Stimulated activated naive CD8-positive, alpha-beta T cell treated with anti-CD3 and anti-CD28 coated beads, Interleukin-15, amount 100 ng/mL, for 72 hours (primary cell): ENCODE measurements at regions not wholly inside any gene's neighbourhood (a gene's known extent, or its start where the extent isn't known, plus 50 kb on each side); places are given as distances from the start of the nearest gene placed in this dataset.
A peak's percentile ranks its signal among the peaks of the same experiment; 100 is the strongest.

Experiments
- ATAC-seq: fragments of 150-1000 bp; cut with Tn5 transposase; 2 replicates; pipeline ENCODE4 v1.10.0; 2021; ENCODE audit warnings: mild to moderate bottlenecking, moderate library complexity
- DNase-seq, 2 donors: peaks; one replicate each; pipeline ENCODE4 v3.0.0; 2021 to 2022
- H3K27ac Mint-ChIP-seq, 2 donors: one replicate each; pipeline ENCODE4 v1.8.0; 2022; ENCODE audit warnings: mild to moderate bottlenecking in 2 of 2, mixed read lengths in 2 of 2, moderate library complexity in 2 of 2
- H3K27me3 Mint-ChIP-seq: one replicate; pipeline ENCODE4 v1.8.0; 2022; ENCODE audit warnings: mixed read lengths
- H3K4me1 Mint-ChIP-seq: one replicate; pipeline ENCODE4 v1.8.0; 2022; ENCODE audit warnings: mild to moderate bottlenecking, mixed read lengths
- H3K4me3 Mint-ChIP-seq, 2 donors: one replicate each; pipeline ENCODE4 v1.8.0; 2022; ENCODE audit warnings: mild to moderate bottlenecking in 2 of 2, mixed read lengths in 2 of 2, moderate library complexity in 1 of 2
- H3K9me3 Mint-ChIP-seq, 2 donors: one replicate each; pipeline ENCODE4 v1.8.0; 2022; ENCODE audit warnings: mixed read lengths in 2 of 2

DNA sequence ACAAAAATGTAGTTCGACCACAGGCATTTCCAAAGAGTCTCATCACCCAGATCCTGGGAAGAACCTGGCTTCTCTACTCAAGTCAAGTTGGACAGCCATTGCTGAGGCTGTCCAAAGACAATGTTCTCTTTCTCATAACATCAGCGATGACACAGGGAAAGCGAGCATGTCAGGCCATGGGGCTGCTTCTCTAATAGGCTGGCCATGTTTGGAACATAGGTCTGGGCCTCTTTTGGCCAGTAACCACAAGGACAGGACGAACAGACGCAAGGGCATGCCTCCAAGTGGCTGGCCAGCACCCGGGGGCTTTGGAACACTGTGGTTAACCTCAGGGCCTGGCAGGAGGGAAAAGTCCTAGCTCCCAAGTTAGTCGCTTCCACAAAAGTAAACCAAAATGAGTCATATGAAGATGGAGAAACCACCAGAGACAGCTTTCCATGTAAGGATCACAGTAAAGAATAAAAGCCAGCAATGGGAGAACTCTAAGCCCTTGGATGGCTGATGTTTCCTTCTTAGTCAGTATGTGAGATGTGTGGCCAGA is 80.6 kb upstream of the SLC44A3 start:
- Mint-ChIP-seq H3K9me3 (no peaks in the 10 kb centered on the region), H3K27me3 (peaks cover 12% of the 10 kb centered on the region), H3K27ac (no peak overlapping the region), H3K4me3 (no peak overlapping the region), H3K4me1 (peaks cover 14% of the 10 kb centered on the region)
- ATAC-seq (no peak), DNase-seq (no peak)

DNA sequence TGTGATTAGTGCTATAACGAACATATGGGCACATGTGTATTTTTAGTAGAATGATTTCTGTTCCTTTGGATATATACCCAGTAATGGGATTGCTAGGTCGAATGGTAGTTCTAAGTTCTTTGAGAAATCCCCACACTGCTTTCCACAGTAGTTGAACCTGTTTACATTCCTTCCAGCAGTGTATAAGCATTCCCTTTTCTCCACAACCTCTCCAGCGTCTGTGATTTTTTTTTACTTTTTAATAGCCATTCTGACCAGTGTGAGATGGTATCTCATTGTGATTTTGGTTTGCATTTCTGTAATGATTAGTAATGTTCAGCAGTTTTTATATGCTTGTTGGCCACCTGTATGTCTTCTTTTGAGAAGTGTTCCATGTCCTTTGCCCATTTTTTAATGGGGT is 81.8 kb upstream of the SLC44A3 start:
- H3K27ac Mint-ChIP-seq, result no peak overlapping the region

DNA sequence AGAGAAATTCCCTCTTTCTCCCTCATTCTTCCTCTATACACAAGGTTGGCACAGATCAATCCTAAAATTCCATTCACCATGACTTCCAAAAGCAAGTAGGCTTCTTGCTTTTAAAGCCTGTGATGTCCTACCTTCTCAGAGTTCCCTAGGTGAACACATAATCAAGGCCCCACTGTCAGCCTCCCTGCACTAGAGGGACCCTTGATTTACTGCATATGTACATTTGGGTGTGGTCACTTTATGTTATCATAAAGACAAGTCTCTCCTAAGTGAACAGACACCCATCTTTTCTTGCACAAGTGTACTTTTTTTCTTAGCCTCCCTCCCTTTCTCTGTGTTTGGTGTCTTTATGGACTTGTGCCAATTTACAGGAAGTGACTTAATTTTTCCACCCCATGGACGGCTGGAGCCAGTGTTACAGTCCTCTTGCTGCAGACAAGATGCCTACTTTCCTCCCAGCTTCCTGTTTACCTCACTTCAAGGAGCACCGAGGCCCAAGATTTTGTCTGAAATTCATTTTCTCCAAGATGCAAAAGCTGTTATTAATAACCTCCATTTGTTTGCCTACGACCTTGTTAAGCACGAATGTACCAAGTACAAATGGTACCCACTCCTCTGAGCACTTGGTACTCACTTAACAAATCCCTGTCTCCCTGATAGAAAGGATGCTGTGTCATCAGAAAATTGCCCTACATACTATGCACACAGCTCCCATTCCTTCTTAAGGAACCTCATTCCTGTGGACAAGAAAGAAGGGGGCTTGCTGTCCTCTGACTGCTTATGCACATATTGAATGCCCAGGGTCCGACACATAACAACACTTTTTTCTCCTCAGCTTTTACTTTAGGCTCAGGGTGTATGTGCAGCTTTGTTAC is 82.8 kb upstream of the SLC44A3 start:
- Mint-ChIP-seq H3K27me3 (peaks cover 24% of the 10 kb centered on the region), H3K4me3 (no peak overlapping the region), H3K9me3 (no peaks in the 10 kb centered on the region), H3K27ac (peak overlapping the region in 1 of 2 donors; percentile 14), H3K4me1 (peaks cover 14% of the 10 kb centered on the region)
- ATAC-seq (no peak), DNase-seq (no peak)

More for the DNA sequence above, 81.8 kb upstream of the SLC44A3 start:
- no peak overlapping the region for H3K4me3 Mint-ChIP-seq
- peaks cover 14% of the 10 kb centered on the region for H3K4me1 Mint-ChIP-seq
- peaks cover 14% of the 10 kb centered on the region for H3K27me3 Mint-ChIP-seq
- DNase-seq, result no peak
- no peaks in the 10 kb centered on the region for H3K9me3 Mint-ChIP-seq
- no peak for ATAC-seq

DNA sequence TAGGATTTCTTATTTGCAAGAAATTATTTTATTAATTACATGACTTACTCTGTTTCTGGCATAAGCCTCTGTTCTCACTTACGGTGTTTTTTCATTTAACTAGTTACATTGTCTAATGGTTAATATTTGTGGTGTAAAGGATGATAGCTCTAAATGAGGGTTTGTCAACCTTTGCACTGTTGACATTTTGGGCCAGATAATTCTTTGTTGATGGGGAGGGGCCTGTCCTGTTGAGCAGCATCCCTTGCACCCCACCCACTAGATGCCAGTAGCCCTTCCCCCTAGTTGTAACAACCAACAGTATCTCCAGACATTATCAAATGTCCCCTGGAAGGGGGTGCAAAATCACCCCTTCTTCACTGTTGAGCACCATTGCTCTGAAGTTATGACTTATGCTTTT is 83.6 kb upstream of the SLC44A3 start:
- DNase-seq, result no peak

DNA sequence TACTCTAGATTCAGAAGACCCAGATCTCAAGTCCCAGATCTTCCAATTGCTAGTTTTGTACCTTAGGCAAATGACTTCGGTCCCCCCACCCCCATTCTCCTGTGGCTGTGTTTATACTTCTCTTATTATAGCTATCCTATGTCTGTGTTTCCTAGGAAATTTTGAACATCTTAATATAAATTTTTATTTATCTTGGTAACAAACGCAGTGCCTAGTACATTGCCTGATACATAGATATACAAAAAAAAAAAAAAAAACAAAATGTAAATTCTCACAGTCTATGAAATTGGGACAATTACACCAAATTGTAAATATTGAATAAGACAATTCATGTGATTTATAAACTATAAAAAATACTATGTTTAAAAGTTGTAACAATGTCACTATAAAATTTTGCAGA is 84.1 kb upstream of the SLC44A3 start:
- ATAC-seq (no peak), DNase-seq (no peak)
- Mint-ChIP-seq H3K27ac (no peak overlapping the region), H3K4me3 (no peak overlapping the region), H3K4me1 (peaks cover 7% of the 10 kb centered on the region), H3K27me3 (peaks cover 36% of the 10 kb centered on the region), H3K9me3 (no peaks in the 10 kb centered on the region)

More for the DNA sequence above, 83.6 kb upstream of the SLC44A3 start:
- H3K27me3 Mint-ChIP-seq, result peaks cover 32% of the 10 kb centered on the region
- no peaks in the 10 kb centered on the region for H3K9me3 Mint-ChIP-seq
- ATAC-seq, result no peak
- H3K4me3 Mint-ChIP-seq, result no peak overlapping the region
- H3K27ac Mint-ChIP-seq, result no peak overlapping the region
- H3K4me1 Mint-ChIP-seq, result peaks cover 10% of the 10 kb centered on the region

DNA sequence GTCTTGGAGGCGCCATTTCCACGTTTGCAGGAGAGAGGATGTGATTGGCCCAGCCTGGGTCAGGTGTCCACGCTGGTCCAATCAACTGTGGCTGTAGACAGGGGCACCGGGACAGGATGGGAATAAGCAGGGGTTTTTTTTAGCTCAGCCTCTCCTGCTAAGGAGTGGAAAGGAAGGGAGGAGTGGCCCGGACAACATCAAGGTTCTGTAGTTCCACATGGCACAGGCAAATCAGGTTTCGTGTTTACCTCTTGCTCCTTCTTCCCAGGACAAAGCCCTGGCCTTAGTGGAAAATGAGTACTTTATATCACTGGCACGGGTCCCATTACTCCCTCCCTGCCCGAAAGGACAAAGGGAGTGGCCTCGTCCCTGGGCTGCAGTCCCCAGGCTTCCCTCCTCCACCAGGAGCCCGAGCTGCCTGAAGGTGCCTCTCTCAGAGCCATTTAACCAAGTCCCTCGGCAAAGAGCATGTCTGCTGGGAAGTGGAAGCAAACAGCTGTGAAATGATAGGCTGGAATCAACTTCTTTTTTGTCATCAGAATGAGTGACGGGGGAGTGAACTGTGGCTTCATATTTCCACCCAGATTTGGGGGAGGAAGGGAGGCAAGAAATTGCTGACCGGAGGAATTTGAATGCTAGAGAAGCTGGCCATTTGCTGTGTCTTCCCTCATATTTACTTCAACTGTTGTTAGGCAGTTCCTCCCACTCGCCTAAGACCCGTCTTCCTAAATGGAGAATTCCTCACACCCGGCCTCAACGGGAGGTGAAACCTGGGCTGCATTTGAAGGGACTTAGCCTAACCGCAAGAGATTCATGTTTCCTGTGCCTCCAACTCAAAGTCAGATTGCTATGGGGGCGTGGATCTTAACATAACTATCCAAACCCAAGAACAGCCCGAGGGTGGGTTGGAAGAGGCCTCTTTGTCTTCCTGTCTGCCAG is 84.9 kb upstream of the SLC44A3 start:
- no peak overlapping the region for H3K27ac Mint-ChIP-seq
- no peak overlapping the region for H3K4me3 Mint-ChIP-seq
- no peak for ATAC-seq
- H3K9me3 Mint-ChIP-seq, result no peaks in the 10 kb centered on the region
- no peak for DNase-seq
- H3K4me1 Mint-ChIP-seq, result peaks cover 7% of the 10 kb centered on the region
- H3K27me3 Mint-ChIP-seq, result peaks cover 36% of the 10 kb centered on the region

DNA sequence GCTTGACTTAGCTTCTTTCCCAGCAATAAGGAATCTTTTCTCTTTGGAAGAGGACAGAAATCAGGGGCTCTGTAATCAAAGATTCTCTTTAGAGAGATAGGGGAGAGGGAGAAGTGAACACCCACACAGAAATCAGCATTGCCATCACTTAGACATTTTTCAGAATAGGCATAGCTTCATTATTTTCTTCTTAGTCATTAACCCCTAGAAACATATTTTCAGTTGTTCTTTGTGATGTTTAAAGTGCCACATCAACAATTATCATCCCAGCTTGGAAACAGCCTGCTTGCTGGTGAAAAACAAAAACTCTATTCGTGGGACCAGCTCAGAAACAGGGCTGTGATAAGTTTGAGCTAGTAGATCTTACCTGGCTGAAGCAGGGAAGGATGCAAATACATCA is 88.3 kb upstream of the SLC44A3 start:
- DNase-seq (no peak), ATAC-seq (no peak)
- Mint-ChIP-seq H3K27me3 (peaks cover 24% of the 10 kb centered on the region), H3K4me1 (peaks cover 7% of the 10 kb centered on the region), H3K9me3 (no peaks in the 10 kb centered on the region), H3K27ac (no peak overlapping the region), H3K4me3 (no peak overlapping the region)

DNA sequence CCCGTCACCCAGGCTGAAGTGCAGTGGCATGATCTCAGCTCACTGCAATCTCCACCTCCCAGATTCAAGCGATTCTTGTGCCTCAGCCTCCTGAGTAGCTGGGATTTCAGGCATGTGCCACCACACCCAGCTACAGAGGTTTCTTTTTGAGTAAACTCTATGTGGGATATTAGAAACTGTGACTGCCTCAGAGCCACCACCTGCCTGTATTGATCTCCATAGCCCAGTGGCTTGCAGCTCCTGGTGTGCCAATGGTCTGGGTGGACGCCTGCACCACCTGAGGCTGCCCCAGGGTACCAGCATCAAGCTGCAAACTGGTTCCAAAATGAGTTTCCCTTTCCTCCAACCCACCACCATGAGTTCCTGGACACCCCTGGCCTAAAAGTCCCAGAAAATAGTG is 89.7 kb upstream of the SLC44A3 start:
- Mint-ChIP-seq H3K27ac (no peak overlapping the region), H3K4me3 (no peak overlapping the region), H3K9me3 (no peaks in the 10 kb centered on the region), H3K4me1 (peaks cover 2% of the 10 kb centered on the region), H3K27me3 (peaks cover 24% of the 10 kb centered on the region)
- ATAC-seq, result no peak
- no peak for DNase-seq

DNA sequence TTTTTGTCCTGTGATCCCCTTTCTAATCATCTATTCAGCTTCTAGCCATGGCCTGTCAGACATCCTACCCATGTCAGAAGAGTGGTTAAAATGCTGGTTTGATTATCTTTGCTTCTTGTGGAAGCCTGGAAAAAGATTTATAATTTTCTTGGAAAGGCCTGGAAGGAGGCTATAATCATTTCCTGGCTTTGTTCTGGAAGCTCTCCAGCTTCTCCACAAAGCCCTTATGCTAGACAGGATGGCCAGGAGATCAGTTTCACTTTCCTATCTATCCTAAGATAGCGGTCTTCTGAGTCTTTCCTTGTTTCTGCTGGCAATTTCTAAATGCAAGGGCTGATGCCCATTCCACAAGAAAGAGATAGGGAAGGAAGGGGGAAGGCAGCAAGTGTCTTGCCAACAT is 90.9 kb upstream of the SLC44A3 start:
- Mint-ChIP-seq H3K4me1 (no peaks in the 10 kb centered on the region), H3K9me3 (no peaks in the 10 kb centered on the region), H3K27ac (no peak overlapping the region), H3K4me3 (no peak overlapping the region), H3K27me3 (peaks cover 24% of the 10 kb centered on the region)
- ATAC-seq, result no peak
- no peak for DNase-seq

DNA sequence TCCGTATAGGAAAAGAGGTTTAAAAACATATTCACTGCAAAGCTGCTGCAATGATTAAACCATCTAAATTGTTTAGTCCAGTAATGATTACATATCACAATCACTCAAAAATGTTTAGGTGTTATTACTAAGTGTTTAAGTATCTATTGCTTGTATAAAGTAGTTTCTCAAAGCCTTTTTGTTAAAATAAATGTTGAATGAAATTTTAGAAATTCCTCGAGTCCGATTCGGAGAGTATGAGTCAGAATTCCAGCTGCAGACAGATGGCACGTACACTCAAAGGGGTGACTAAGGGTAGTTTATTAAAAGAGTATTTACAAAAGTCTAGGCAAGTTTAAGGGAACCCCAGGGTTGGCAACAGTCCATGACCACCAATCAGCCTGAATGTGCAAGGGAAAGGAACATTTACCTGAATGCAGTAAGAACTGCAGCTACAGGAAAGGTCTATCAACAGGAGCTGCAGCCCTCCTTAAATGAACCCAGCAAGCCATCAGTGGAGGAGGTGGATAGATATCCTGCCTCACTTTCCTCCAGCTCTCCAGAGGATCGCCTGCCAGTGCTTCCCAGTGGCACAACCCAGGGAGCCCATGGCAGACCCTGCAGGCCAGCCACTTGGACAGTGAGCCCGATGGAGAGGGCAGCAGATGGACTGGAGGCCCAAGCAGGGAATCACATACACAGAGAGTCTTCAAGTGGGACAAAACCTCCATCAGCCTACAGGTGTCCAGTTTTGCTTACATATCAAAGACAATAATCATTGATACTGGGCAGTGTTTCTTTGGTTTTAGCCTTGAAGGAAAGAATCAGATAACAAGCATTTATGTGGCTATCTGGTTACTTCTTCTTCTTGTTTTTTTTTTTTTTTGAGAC is 92.1 kb upstream of the SLC44A3 start:
- H3K4me3 Mint-ChIP-seq, result no peak overlapping the region
- ATAC-seq (no peak), DNase-seq (no peak)
- no peaks in the 10 kb centered on the region for H3K4me1 Mint-ChIP-seq
- no peaks in the 10 kb centered on the region for H3K9me3 Mint-ChIP-seq
- no peak overlapping the region for H3K27ac Mint-ChIP-seq
- peaks cover 20% of the 10 kb centered on the region for H3K27me3 Mint-ChIP-seq

DNA sequence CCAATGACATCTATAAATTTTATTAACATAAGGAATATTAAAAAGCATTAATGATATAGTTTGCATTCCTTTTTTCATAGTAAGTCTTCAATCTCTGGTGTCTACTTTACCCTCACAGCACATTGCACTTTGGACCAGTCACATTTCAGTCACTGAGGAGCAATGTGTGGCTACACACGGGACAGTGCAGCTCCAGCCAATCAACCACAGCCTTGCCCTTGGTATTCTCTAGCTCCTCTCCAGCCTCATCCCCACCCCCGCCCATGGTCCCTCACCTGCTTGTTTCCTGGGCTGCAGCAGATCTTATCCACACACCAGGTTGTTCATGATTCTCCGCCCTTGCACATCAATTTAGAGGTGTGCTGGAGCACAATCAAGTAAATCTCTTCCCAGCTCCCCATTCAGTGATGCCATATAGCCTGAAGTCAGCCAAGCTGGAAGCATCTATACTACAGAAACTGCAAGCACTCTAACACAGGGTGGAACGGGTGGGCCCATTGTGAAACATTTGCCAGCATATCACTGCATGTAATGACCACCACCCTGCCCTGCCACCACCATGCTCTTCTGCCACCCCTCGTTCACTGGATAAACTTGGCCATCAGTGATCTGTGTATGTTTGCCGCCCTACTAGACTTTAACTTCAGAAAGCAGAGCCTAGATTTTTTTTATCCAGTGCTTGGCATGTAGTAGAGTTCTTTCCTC is 93.0 kb upstream of the SLC44A3 start:
- H3K27ac Mint-ChIP-seq, result no peak overlapping the region
- no peak overlapping the region for H3K4me3 Mint-ChIP-seq
- no peaks in the 10 kb centered on the region for H3K9me3 Mint-ChIP-seq
- no peaks in the 10 kb centered on the region for H3K4me1 Mint-ChIP-seq
- H3K27me3 Mint-ChIP-seq, result peaks cover 20% of the 10 kb centered on the region
- DNase-seq (no peak), ATAC-seq (no peak)

DNA sequence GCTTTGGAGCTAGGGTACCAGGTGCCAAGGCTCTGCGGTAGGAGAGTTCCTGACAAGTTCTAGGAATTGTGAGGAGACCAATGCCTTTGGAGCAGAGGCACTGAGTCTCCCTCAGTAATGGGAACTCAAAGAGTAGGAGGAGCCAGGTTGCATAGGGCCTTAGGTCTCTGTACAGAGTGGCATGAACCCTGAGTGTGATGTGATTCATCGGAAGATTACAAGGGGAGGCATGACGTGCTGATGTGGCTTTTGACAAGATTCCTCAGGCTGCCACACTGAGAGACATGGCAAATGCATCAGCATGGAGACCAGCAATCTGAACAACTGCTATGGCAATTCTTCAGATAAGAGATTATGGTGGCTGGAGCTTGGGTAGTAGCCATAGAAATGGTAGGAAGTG is 94.6 kb upstream of the SLC44A3 start:
- Mint-ChIP-seq H3K4me1 (peaks cover 2% of the 10 kb centered on the region), H3K4me3 (no peak overlapping the region), H3K27me3 (peaks cover 14% of the 10 kb centered on the region), H3K9me3 (no peaks in the 10 kb centered on the region), H3K27ac (no peak overlapping the region)
- DNase-seq (no peak), ATAC-seq (no peak)

DNA sequence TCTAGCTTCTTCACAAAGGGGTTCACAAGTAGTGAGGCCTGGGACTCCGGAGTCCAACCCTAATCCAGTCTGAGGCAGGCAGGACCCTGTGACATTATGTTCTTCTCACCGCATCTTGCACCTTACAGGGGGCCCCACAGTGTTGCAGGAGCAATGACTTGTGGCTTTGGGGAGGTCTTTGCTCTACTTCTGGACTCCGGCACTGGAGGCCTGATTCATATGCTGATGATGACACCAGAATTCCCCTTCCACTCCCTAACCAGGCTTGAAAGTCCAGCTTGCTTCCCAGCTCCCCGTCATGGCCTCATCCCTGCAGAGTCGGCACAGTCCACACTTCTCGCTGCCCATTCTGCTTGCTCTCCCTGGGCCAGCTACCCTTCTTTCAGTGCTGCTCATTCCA is 96.3 kb upstream of the SLC44A3 start:
- no peaks in the 10 kb centered on the region for H3K9me3 Mint-ChIP-seq
- no peak overlapping the region for H3K27ac Mint-ChIP-seq
- H3K4me3 Mint-ChIP-seq, result no peak overlapping the region
- ATAC-seq, result no peak
- H3K27me3 Mint-ChIP-seq, result peaks cover 24% of the 10 kb centered on the region
- no peak for DNase-seq
- H3K4me1 Mint-ChIP-seq, result peaks cover 10% of the 10 kb centered on the region

DNA sequence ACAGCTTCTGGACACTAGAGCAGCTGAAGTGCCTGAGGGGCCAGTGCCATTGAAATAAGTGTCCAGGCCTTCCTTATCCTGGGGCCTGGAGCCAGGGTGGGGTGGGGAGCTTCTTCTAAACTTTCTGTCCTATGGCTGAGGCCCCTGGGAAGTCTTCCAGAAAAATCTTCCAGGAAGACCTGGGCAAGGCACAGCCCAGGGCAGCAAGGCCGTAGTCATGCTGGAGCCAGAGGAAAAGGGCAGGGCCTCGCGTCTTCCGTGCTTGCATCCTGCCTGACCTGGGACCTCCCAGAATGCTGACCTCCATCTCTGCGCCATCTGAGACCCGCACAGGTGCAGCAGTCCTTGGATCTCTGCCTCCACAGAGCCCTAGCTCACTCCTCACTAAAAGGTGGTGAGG is 96.7 kb upstream of the SLC44A3 start:
- Mint-ChIP-seq H3K4me1 (peaks cover 10% of the 10 kb centered on the region), H3K9me3 (no peaks in the 10 kb centered on the region), H3K4me3 (no peak overlapping the region), H3K27ac (no peak overlapping the region), H3K27me3 (peaks cover 28% of the 10 kb centered on the region)
- DNase-seq (no peak), ATAC-seq (no peak)
